AG09319 (cell line): ENCODE measurements at regions not wholly inside any gene's neighbourhood (a gene's known extent, or its start where the extent isn't known, plus 50 kb on each side); places are given as distances from the start of the nearest gene placed in this dataset.

Source experiments
- DNase-seq: peaks from one replicate; pipeline ENCODE4 v3.0.0-alpha.2; 2010; ENCODE audit warnings: low read depth; ENCODE audit errors: extremely low read depth
- TF ChIP-seq, protein P1 (sequence below): IDR thresholded peaks from 2 replicates; pipeline ENCODE4 v1.5.1; 2011; ENCODE audit warnings: low read depth, mild to moderate bottlenecking, inconsistent platforms, low read length, moderate library complexity

DNA sequence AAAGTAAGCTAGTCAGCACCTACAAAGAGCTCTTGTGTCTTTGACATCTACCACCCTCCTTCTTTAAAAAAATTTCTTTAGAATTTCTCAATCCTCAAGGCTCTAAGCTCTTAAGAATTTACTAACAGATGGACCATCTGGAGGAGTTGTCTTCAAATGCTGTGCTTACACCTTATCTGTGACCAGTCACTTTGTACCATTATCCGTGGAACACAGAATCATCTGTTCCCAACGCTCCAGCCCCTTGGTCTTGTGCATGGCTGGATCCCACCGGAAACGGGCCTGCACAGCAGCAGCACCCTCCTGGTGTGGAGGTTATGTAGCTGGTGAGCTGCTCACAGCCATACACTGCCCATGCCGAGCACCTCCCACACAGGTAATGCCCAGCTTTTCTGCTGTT is 89.0 kb downstream of the TBX19 start:
- TF ChIP-seq, protein P1, sequence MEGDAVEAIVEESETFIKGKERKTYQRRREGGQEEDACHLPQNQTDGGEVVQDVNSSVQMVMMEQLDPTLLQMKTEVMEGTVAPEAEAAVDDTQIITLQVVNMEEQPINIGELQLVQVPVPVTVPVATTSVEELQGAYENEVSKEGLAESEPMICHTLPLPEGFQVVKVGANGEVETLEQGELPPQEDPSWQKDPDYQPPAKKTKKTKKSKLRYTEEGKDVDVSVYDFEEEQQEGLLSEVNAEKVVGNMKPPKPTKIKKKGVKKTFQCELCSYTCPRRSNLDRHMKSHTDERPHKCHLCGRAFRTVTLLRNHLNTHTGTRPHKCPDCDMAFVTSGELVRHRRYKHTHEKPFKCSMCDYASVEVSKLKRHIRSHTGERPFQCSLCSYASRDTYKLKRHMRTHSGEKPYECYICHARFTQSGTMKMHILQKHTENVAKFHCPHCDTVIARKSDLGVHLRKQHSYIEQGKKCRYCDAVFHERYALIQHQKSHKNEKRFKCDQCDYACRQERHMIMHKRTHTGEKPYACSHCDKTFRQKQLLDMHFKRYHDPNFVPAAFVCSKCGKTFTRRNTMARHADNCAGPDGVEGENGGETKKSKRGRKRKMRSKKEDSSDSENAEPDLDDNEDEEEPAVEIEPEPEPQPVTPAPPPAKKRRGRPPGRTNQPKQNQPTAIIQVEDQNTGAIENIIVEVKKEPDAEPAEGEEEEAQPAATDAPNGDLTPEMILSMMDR = no peak
- no peak for DNase-seq

DNA sequence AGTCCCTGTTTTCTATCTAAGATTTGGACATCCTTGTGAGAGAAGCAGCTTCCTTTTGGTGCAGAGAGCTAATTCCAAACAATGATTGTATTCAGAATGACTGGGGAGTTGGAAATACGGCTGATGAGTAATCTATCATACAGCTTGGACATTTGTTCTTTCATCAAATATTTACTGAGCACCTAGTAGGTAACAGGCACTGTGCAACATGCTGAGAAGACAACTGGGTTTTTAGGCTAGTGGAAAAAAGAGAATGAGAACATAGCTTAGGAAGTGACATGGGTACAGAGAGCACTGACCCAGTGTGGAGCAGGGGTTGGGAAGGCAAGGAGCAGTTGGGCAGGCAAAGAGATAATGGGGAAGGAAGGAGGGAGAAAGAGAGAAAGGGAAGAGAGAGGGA is 87.5 kb downstream of the TBX19 start:
- DNase-seq = no peak
- TF ChIP-seq, protein P1 = no peak

DNA sequence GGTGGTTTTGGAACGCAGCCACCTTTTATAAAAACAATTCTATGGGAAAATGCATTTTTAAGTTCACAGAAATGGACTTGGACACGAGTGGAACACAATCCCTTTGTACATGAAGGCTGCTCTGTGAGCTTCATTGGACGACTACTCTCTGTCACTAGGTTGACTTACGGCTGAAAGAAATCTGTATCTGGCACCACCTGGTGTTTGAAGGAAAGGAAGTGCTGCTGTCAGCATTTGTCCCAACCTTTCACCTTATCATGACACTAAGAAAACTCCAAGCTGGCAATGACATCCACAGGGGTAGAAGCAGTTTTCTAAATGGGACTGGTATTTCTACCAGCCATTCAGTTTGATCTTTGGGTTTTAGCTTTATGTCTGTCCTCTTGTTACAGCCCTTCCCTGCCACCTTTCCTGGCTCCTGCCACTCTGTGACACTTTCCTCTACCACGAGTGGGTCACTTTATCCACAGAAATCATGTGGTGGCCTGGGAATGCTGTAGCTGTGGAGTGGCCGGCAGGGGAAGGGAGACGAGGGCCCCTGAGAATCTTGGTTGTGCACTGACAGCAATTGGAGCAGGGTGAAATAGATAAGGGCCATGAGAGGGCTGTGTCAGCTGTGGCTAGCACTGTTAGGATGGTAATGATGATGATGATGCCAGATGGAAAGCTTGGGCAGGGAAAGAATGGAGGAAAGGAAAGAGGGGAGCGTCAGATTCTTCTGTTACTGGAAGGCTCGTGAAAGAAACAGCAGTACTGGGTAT is 85.2 kb downstream of the TBX19 start:
- TF ChIP-seq, protein P1 = no peak; the same call in 1 of the 2 replicates
- no peak for DNase-seq
